Fibroblast of the conjunctiva (primary cell): ENCODE measurements at regions not wholly inside any gene's neighbourhood (a gene's known extent, or its start where the extent isn't known, plus 50 kb on each side); places are given as distances from the start of the nearest gene placed in this dataset.
"Not testable (repeated sequence)": the region's sequence is repeated elsewhere in the genome, so short reads cannot be mapped to it uniquely, and the experiment has no call there.

Experiments used
- DNase-seq: peaks from one replicate; pipeline ENCODE4 v3.0.0-alpha.2; 2010; ENCODE audit warnings: low read depth

DNA sequence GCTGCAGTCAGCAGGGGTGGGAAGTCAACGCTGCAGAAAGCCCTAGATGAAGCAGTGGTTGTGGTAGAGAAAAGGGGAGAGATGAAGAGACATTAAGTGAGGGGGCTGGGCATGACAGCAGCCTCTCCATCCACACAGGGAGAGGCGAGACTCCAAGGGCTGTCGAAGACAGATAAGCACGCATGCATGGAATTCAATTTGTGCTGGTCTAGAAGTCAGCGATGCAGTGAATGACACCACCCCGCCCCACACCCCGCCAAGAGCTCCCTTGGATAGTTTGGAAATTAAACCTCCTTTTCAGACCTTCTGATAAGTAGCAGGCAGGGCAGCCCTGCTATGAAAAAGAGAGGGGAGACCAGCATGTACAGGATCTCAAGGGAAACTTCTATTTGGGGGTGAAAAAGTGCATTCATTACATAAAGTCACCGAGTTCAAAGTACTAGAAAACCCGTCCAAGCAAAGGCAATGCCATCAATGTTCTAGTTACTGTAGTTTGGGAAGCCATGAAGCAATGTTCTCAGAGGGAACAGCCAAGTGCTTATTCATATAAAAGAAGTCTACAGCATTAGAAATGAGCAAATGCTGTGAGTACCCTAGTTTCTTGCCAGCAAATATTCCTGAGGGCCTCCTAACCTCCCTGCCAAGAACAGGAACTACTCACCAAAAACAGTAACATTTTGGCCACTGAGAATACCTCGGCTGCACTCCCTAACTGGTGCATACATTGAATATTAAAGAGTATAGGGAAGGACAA is 152.3 kb upstream of the ANXA10 start:
- DNase-seq: peak; percentile 13

DNA sequence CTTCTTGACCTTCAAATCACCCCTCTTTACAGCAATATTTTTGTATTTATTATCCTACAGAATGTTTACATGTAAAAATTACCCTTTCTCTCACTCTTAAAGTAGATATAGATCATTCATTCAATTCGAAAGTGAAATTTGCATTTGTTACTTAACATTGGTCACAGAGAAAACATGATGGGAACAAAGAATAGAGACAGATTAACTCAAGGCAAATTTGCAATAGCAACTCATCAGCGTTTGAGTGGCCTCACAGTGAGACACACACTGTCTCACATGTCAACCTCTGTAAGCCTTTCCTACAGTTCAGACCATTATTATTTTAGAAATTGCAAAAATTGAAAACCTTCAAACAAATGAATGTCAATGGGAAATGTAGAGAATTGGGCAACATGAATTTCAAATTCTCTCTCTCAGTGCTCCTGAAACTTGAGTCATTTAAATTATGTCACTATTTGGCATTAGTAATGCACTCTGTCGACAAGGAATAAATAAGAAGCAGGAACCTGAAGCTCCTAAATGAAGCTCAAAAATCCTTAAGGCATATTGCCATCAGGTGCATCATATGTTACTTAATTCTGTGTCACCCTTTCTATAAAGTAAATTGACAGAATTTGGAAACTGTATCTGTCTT is 148.3 kb upstream of the ANXA10 start:
- DNase-seq: no peak

DNA sequence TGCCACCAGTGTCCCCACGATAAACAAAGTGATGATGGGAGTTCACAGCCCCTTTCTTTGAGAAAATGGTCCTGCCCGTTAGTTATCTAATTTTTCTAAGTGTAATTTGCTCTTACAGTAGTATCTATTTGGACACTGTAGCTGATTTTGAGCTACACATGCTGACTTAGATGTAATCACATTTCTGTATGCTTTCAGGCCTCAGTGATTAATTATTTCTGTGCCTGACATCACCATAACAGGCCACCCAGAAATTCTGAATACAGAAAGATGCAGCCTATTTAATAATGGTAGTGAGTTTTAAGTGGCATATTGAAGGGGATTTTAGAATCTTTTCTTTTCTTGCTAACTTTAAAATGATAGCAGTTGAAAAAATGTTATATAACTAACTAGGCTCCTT is 147.6 kb upstream of the ANXA10 start:
- no peak for DNase-seq

DNA sequence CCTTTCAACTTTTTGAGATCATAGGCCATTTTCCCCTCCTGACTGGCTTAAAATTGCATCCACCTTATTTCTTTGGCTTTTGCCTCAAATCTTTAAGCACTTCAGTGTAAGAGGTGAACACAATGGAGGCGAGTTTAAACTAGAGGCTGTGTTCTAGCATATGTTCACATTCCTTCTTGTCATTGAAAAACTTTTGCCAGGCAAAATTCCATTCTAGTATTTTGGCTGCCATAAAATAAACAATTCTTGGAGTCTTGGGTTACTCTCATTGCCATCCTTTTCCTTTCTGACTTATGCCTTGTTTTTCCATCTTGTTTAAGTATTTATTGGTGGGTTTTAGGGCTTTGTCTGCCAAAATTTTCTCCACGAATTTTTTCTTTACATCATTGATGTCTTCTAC is 137.3 kb upstream of the ANXA10 start:
- DNase-seq: no peak

DNA sequence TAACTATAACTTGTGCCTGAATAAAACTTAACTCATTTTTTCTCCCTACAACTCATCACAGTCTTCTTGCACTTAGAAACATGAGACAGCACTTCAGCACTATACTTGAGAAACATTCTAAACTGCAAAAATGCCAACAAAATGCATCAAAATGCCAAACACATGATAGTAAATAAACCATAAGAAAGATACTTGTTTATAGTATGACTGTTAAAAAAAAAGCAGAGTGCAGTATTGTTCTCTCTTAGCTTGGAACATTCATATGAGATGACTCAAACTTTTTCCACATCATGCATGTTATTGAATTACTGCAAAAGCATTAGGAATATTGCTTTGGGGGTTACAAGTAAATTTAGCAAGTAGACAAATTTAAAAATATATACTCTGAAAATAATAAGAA is 135.7 kb upstream of the ANXA10 start:
- DNase-seq: peak; percentile 18

DNA sequence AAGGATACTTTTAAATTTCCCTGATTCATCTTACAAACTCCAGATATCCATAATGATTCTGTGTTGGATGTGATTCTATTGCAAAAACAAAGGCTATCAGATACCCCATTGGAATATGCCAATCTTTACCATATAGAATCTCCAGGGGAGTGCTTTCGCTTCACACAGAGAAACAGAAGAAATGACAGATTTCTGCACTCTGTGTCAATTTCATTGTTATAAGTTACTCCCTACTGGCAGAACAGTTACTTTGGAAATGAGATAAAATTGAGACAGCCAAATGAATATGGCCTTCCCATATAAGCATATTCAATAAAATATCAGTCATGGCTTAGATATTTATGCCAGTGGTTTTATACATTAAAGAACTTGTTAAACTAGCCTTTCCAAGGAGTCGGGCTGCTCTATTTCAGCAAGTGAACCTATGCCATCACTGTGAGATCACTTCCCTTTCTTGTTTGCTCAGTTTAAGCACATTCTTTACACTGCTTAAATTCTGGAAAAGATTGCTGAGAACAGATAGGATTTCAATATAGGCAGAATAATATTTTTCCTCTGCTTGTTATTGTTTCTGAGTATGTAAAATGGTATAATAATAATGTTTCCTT is 127.5 kb upstream of the ANXA10 start:
- DNase-seq: no peak

DNA sequence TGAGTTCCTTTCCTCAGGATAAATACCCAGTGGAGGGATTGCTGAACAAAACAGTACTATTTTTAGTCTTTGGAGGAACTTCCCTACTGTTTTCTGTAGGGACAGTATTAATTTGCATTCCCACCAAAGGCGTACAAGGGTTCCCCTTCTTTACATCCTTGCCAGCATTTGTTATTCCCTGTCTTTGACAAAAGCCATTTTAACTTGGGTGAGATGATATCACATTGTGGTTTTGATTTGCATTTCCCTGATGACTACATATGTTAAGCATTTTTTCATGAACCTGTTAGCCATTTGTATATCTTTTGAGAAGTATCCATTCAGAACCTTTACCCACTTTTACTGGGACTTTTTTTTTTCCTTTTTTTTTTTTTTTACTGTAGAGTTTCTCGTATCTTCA is 126.2 kb upstream of the ANXA10 start:
- no peak for DNase-seq

DNA sequence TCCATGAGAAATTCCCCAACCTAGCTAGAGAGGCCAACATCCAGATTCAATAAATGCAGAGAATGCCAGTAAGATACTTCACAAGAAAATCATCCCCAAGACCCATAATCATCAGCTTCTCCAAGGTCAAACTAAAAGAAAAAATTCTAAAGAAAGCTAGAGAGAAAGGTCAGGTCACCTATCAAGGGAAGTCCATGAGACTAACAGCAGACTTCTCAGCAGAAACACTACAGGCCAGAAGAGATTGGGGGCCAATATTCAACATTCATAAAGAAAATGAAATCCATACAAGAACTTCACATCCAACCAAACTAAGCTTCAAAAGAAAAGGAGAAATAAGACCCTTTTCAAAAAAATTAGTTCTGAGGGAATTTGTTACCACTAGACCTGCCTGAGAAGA is 118.8 kb upstream of the ANXA10 start:
- DNase-seq: no peak

DNA sequence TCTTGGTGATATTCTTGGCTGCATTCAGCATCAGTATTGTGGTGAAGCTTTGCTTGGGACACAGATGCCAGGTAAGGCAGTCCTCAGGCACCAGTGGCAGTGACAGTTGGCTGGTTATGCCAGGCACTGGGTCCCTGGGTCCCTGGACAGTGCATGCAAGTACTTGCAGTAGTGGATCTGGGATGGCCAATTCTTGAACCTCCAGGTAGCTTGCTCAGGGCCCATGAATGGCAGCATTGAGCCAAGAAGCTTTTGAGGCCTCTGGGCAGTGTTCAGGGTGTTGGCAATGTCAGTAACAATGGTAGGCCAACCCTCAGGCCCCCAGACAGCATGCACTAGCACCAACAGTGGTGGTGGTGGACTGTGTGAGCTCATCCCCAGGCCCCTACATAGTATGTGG is 106.8 kb upstream of the ANXA10 start:
- DNase-seq: no peak

DNA sequence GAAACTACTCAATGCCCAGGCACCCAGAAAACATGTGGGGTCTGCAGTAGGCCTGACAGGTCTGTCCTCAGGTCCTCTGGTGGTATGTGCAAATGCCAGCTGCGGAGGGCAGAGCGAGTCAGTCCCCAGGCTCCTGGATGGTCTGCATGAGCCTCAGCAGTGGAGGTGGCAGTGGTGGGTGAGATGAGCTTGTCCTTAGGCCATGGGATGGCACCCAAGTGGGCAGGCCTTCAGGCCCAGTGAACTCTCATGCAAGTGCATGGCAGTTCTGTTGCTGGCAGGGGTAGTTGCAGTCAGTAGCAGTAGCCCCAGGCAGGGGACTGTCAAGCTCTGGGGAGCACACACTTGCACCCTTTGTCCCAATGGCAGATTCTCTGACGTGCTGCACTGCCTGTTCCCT is 106.3 kb upstream of the ANXA10 start:
- DNase-seq: no peak

DNA sequence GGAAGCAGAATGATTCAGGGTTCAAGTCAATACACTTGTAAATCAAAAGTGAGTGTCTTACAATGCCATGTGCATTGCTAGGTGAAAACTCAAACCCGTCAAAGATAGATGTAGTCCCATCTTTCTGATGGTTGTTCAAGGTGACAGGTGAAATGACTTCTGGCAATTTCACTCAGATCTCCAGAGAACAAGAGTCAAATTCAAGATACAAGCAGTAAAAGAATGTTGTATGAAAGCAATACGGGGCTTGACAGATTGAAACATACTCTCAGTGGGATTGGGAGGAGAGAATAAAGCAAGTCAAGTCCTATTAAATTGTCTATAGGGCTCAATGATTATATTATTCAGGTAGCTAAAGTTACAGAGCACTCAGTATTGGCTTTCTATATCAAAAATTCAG is 105.1 kb upstream of the ANXA10 start:
- DNase-seq: no peak

DNA sequence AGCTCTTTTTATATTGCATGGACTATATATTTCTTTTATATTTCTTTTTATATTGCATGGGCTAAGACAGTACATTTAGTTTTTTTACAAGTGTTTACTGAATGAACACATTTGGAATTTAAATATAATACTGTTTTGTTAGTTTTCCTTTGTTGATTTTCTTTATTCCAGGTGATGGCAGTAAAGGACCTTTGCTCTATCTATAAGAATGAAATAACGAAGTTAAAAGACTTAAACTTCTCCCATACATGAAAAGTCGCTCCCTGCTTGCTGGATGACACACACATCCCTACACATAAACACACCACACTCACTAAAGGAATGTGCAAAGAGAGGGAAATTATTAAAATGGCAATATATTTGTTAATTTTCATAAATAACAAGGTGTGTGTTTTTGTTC is 102.5 kb upstream of the ANXA10 start:
- DNase-seq: no peak

DNA sequence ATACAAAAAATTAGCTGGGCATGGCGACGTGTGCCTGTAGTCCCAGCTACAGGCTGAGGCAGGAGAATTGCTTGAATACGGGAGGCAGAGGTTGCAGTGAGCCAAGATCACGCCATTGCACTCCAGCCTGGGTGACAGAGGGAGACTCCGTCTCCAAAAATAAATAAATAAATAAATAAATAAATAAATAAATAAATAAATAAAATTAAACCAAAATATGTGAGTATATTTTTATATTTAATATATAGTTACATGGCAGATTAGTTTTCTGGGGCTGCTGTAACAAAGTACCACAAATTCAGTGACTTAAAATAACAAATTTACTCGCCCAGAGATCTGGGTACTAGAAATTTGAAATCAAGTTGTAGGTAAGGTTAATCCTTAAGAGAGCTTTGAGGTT is 84.2 kb upstream of the ANXA10 start:
- DNase-seq: not testable (repeated sequence)

DNA sequence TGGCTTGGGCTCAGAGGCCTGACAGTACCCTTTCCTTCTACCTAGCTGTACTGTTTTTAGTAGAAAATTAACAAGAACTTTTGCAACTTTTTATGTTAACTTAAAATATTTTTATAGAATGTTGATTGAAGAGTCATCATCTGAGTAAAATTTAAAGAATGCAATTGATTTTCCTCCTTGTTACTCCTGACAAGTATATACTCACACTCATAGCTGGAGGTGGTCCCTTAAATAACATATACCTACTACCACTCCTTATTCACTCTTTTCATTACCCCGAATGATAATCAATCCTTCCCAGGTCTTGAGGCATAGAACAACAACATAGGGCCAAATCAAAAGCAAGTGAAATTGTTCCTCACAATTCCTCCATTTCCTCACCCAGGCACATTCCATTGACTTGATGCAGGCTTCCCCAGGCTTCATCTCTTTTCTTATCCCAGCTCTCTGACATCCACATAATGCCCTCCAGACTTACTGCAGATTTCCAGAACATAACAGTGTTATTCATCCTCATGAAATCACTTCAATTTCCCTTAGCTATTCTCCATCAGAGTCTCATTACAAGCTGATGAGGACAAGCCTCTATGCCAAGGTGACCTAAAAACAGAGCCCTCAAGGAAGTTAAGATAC is 73.2 kb upstream of the ANXA10 start:
- no peak for DNase-seq

DNA sequence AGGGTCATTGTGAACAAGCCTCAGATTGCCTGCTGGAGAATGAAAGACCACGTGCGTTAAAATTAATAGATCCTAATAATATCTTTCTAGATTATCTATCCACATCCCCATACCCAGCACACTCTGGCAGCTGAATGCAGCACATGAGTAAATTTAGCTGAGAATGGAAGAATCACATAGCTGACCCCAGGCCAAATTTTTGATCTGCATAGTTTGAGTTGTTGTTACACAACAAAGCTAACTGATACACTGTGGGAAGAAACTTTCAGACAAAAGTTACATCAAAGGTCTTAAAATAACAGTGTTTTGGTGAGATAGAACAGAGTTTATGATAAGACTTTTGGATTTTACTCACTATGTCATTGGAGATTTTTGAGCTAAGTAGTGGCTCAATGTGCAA is 72.4 kb upstream of the ANXA10 start:
- no peak for DNase-seq

DNA sequence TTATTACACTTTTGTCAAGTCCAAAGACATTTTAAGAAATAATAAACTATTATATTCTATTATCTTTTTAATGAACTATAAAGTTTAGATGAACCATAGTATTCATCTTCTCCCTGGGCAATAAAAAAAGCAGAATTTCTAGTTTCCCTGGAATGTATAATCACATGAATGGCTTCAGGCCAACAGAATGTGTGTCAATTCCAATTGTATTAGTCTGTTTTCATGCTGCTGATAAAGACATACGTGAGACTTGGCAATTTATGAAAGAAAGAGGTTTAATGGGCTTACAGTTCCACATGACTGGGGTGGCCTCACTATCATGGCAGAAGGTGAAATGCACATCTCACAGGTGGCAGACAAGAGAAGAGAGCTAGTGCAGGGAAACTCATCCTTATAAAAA is 70.7 kb upstream of the ANXA10 start:
- DNase-seq: no peak

DNA sequence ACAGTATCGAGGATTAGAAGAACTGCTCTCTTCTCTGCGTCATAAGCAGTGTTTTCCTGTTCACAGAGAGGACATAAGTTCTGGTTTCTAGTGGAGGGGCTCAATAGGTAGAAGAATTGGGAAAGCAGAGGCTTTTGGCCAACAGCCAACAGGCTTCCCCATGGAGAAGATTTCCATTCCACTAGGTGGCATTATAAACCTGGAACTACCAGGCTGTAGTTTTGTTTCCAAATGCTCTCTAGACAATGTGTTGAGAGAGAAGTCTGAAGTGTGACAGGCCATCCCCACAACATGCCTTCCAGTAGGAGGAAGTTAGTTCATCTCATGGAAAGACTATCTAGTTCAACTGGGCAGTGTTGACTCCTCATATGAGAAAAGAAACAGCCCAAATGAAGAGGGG is 63.8 kb upstream of the ANXA10 start:
- DNase-seq: no peak

DNA sequence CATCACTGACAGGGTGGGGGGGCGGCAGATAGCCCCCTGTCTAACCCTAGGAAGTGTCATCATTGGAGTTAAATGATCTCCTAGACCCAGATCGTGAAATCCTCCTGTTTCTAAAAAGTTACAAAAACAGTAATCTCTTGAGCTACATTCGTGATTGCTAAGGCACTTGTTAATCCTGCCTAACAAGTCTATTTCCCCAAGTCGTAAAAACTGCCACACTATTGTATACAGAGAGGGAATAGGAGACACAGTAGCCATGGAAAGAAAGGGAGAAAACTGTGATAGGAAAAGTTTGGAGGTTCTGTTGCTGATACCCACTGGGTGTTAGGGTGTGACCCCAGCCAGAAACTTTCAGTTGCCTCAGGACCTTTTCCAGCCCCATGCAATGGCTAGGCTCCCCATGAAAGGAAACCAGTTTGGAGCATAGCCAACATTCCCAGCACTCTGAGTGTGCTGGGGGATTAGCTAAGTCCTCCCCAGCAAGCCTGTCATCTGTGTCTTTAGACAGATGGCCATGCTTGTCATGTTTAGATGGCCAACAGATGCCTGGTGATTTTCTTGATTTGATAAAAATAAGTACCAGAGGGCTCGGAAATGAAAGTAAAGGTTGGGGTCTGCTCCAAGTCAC is 63.3 kb upstream of the ANXA10 start:
- no peak for DNase-seq

DNA sequence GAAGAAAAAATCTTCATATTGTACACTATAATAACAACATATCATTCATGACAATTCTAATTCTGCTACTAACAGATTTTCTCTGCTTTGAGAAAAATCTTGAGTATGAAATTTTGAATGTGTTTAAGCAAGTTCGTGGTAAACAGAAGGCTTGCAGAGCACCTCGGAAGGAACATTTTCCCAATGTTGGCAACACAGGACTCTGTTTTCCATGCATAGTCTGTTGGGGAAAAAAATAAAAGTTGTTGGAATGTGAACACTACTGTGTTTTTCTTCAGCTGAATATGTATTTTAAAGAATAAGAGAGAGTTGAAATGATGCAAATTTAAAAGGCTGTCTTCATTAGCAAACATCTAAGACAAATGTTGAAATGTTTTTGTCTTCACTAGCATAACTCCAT is 54.7 kb upstream of the ANXA10 start:
- no peak for DNase-seq

DNA sequence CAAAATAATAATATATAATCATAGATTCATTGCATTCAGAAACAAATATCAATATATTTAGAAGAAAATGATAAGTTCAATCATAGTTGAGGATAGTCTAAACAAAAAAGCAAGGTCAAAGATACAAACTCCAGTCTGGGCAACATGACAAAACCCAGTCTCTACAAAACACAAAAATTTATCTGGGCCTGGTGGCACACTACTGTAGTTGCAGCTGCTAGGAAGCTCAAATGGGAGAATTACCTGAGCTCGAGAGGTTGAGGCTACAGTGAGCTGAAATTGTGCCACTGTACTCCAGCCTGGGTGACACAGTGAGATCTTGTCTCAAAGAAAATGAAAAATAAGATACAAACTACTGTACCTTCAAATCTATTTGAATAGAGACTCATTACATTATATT is 52.7 kb upstream of the ANXA10 start:
- DNase-seq: no peak
